B cell (primary cell): ENCODE measurements at regions not wholly inside any gene's neighbourhood (a gene's known extent, or its start where the extent isn't known, plus 50 kb on each side); places are given as distances from the start of the nearest gene placed in this dataset.

ENCODE experiments used
- EZH2 ChIP-seq: IDR thresholded peaks from 2 replicates; pipeline ENCODE4 v1.6.1; 2012; ENCODE audit warnings: borderline replicate concordance, low read depth, mild to moderate bottlenecking, moderate library complexity, low read length; ENCODE audit not compliant: insufficient read depth, poor library complexity, severe bottlenecking
- TF ChIP-seq, protein P1 (sequence below): fragments of 200-600 bp; IDR thresholded peaks from one replicate; pipeline ENCODE4 v1.8.0; 2022; ENCODE audit warnings: antibody characterized with exemption, mild to moderate bottlenecking

- TF ChIP-seq, protein P1, sequence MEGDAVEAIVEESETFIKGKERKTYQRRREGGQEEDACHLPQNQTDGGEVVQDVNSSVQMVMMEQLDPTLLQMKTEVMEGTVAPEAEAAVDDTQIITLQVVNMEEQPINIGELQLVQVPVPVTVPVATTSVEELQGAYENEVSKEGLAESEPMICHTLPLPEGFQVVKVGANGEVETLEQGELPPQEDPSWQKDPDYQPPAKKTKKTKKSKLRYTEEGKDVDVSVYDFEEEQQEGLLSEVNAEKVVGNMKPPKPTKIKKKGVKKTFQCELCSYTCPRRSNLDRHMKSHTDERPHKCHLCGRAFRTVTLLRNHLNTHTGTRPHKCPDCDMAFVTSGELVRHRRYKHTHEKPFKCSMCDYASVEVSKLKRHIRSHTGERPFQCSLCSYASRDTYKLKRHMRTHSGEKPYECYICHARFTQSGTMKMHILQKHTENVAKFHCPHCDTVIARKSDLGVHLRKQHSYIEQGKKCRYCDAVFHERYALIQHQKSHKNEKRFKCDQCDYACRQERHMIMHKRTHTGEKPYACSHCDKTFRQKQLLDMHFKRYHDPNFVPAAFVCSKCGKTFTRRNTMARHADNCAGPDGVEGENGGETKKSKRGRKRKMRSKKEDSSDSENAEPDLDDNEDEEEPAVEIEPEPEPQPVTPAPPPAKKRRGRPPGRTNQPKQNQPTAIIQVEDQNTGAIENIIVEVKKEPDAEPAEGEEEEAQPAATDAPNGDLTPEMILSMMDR: no peak
- TF ChIP-seq EZH2: no peak
These were observed 93.5 kb upstream of the SOX2 start for GRCh38 chr3:181618260-181618659.
